Midbrain (tissue), 1 donor: ENCODE measurements at regions not wholly inside any gene's neighbourhood (a gene's known extent, or its start where the extent isn't known, plus 50 kb on each side); places are given as distances from the start of the nearest gene placed in this dataset.
"Not testable (repeated sequence)": the region's sequence is repeated elsewhere in the genome, so short reads cannot be mapped to it uniquely, and the experiment has no call there.

Experiments used
- DNase-seq: peaks from one replicate; lab custom pipeline; 2025; lab: John Stamatoyannopoulos, UW

GRCh38 chr1:30527511-30528140 is 195.8 kb downstream of the MATN1 start:
- DNase-seq: no peak

- no peak for DNase-seq
Measured at GRCh38 chr1:30526652-30527345, 196.6 kb downstream of the MATN1 start.

GRCh38 chr1:30525971-30526651 is 197.3 kb downstream of the MATN1 start:
- no peak for DNase-seq

GRCh38 chr1:30525631-30525970 is 197.8 kb downstream of the MATN1 start:
- DNase-seq: no peak

- DNase-seq: no peak
Measured at GRCh38 chr1:30524840-30525617, 198.4 kb downstream of the MATN1 start.

DNA sequence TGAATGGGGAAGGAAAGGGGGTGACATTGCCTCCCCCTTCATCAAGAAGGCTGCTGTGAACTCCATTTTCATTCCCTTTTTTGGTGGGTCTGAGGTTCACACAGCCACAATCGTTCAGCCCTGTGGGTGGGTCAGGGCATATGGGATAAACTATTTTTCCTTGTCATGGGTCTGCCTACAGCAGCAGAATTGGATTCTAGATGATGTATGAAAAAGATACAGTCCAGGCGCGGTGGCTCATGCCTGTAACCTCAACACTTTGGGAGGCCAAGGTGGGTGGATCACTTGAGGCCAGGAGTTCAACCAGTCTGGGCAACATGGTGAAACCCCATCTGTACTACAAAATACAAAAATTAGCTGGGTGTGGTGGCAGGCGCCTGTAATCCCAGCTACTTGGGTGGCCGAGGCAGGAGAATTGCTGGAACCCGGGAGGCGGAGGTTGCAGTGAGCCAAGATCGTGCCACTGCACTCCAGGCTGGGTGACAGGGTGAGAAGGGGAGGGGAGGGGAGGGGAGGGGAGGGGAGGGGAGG is 199.3 kb downstream of the MATN1 start:
- DNase-seq: not testable (repeated sequence)

DNA sequence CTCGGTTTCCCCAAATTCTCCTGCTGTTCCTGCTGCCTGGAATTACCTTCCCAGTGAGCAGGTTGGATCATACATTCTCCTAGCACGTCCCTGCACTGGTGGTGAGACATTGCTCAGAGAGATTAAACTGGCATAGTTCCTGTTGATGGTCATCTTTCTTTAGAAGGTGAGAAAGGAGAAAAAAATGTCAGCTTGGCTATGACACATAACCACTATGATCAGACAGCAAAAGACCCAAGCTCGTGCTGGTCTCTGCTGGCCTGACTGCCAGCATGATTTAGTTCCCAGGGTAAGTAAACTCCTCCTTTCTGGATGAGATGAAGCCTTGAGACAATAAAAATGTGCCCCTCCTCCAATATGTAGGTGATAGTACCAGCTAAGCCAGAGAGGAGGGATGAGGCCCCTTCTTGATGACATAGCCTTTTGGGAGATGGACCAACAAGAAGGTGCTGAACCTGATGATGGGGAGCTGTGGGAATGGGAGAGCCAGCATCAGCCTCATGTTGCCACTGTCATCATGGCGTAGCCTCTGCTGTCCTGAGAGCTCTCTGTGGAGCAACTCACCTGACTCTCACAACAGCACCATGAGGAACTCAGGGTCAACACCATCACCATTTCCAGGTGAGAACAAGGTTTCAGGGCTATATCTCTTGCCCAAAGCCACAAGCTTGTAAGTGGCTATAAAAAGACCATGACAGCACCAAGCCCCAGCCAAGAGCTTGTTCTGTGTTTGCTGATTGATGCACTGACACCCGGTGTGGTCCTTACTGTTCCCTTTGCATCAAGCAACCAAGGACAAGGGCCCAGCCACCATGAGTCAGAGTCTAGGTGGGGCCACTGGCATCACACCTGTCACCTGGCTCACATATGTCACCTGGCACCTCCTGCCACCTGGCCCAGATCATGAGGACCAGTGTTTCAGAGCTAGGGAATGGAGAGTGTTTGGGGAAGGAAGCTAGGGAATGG is 200.0 kb downstream of the MATN1 start:
- DNase-seq: no peak

- DNase-seq: no peak
Measured at GRCh38 chr1:30522031-30523004, 201.1 kb downstream of the MATN1 start.

DNA sequence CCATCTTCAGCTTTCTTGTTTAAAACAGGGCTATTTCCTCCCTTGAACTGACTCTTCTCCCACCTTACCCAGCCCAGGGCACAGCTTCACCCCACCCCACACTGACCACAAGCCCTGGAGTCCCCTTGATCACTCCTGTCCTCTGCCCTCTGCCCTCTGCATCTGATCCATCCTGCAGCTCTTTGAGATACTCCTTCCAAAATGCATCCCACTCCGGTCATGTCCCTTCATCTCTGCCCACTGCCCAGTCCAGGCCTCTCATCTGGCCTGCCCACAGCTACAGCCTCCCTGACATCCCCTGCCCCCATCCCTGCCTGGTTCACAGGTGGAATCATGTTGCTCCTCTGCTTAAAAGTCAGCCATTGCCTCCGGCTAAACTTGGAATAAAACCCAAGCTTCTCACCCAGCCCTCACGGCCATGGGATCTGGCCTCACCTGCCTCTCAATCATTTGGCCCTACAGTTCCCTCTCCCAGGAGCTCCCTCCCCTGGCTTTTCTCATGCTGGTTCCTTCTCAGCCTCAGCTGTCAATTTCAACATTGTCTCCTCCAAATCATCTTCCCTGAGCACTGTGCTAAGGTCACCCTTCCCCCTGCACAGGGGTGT is 202.0 kb downstream of the MATN1 start:
- DNase-seq: no peak

- DNase-seq: no peak
Measured at GRCh38 chr1:30520476-30520875, 202.9 kb downstream of the MATN1 start.

- no peak for DNase-seq
Measured at GRCh38 chr1:30519201-30519763, 204.1 kb downstream of the MATN1 start.

DNA sequence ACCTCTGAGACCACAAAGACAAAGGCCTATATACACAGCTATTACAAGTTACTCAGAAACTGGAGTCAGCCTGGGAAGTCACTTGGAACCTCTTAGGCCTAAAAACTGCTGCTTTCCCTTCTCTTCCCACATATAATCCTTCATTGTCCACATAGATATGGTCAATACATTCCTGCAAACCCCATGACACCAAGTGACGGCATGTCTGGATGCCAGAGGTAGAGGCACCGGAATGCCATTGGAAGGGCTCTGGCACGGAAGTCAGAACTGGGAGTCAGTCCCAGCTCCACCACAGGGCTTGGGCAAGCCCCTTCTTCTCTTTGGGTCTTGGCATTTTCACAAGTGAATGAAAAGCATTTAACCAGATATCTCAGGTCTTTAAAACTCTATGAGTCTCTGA is 204.7 kb downstream of the MATN1 start:
- DNase-seq: no peak

DNA sequence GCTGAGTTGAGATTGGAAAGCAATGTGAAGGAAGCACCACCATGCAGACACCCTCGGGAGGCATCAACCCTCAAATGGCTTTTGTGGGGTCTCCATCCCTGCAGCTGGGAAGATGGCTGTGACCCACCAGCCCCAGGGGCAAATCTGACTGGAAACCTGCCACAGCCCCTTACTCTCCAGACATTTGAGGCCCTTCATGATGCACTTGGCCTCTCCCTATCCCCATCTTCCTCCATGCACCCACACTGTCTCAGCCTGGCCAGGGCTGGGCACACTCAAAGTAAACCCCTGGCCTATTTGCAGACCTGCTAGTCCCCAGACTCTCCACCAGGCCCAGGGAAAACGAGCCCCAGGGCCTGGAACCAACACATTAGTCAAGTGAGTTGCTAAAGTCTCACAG is 205.2 kb downstream of the MATN1 start:
- DNase-seq: no peak

DNA sequence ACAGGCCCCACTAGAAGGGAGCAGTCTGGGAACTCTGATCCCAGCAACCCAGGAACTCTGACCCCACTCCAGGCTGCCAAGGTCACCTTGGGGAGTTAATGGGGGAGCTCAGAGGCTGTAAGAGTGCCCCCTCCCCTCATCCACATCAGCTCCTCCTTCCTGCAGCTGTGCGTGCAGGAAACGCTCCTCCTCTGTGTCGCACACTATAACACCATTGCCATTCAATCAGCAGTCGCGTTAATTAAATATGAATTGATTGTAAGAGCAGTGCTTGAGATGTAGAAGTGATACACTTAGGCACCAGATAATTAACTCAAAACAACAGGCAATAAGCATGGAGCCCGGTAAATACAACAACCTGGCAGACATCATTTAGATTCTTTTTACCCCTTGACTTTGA is 205.7 kb downstream of the MATN1 start:
- DNase-seq: not testable (repeated sequence)

DNA sequence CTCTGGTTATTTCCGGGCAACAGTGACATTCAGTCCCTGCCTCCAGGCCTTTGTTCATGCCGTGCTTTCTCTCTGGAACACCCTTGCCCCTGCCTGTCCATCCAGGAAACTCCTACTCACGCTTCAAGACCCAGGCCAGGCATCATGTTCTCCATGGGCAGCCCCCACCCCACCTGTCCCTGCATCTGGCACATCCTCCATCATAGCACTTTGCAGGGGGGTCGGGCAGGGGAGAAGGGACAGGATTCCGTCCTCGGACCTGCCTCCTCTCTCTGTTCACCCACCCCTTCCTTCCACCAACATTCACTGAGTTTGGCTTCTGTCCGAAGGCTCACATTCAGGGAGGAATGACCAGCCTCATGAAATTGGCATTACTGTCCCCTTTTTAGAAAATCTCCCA is 206.1 kb downstream of the MATN1 start:
- DNase-seq: not testable (repeated sequence)

GRCh38 chr1:30516485-30516858 is 206.9 kb downstream of the MATN1 start:
- no peak for DNase-seq

- DNase-seq: no peak
Measured at GRCh38 chr1:30515755-30516484, 207.5 kb downstream of the MATN1 start.

DNA sequence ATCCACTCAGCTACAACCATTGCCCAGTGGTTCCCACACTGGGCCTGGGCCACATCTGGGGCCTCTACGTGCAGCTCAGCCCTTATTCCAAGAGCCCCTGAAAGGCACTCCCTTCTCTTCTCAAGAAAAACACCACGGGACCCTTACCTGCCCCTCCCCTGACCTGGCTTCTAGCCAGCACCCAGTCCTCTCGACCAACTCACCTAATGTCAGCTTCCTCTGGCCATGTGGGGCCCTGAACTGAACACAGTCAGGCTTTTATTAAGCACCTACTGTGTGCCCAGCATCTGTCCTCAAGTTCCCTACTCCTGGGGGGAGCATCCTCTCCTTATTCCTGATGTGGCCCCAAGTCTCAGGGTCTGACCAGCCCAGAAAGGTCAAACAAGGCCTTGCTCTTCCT is 208.4 kb downstream of the MATN1 start:
- DNase-seq: no peak
